ENCODE measurements at regions not wholly inside any gene's neighbourhood (a gene's known extent, or its start where the extent isn't known, plus 50 kb on each side); places are given as distances from the start of the nearest gene placed in this dataset.
"Not testable (repeated sequence)": the region's sequence is repeated elsewhere in the genome, so short reads cannot be mapped to it uniquely, and the experiment has no call there.

GRCh38 chr6:27617700-27618689 lies 145.1 kb upstream of the ZNF184 start:
- DNase-seq, result peak; percentile 18

GRCh38 chr6:27617046-27617687 lies 144.3 kb upstream of the ZNF184 start:
- peak; percentile 26 for DNase-seq

GRCh38 chr6:27616328-27617045 lies 143.6 kb upstream of the ZNF184 start:
- DNase-seq, result no peak

- no peak for DNase-seq
Observed at GRCh38 chr6:27611451-27611850, 138.5 kb upstream of the ZNF184 start.

GRCh38 chr6:27608916-27609883 lies 136.3 kb upstream of the ZNF184 start:
- no peak for DNase-seq

- no peak for DNase-seq
Observed at GRCh38 chr6:27605401-27606342, 132.8 kb upstream of the ZNF184 start.

- no peak for DNase-seq
Observed at GRCh38 chr6:27604986-27605385, 132.1 kb upstream of the ZNF184 start.

- DNase-seq, result no peak
Observed at GRCh38 chr6:27601668-27602254, 128.9 kb upstream of the ZNF184 start.

- DNase-seq, result no peak
Observed at GRCh38 chr6:27599859-27600532, 127.1 kb upstream of the ZNF184 start.

- not testable (repeated sequence) for DNase-seq
Observed at GRCh38 chr6:27597031-27597567, 124.2 kb upstream of the ZNF184 start.

GRCh38 chr6:27593861-27594260 lies 121.0 kb upstream of the ZNF184 start:
- DNase-seq, result no peak

- peak; percentile 36 for DNase-seq
Observed at GRCh38 chr6:27593200-27593818, 120.4 kb upstream of the ZNF184 start.

- peak; percentile 48 for DNase-seq
Observed at GRCh38 chr6:27592481-27593199, 119.7 kb upstream of the ZNF184 start.

- DNase-seq, result peak; percentile 46
Observed at GRCh38 chr6:27591699-27592480, 119.0 kb upstream of the ZNF184 start.

GRCh38 chr6:27585316-27585715 lies 112.4 kb upstream of the ZNF184 start:
- not testable (repeated sequence) for DNase-seq

GRCh38 chr6:27584326-27584725 lies 111.4 kb upstream of the ZNF184 start:
- no peak for DNase-seq
